Upper lobe of left lung (tissue), 6 donors: ENCODE measurements at regions not wholly inside any gene's neighbourhood (a gene's known extent, or its start where the extent isn't known, plus 50 kb on each side); places are given as distances from the start of the nearest gene placed in this dataset.

ENCODE experiments used
- ATAC-seq, 2 donors: fragments of 200-7000 bp; cut with Tn5 transposase; one replicate each; pipeline ENCODE4 v1.9.1; 2022; ENCODE audit warnings: mild to moderate bottlenecking in 2 of 2, moderate library complexity in 2 of 2; ENCODE audit not compliant: low FRiP score in 2 of 2
- DNase-seq, 2 donors: peaks; one replicate each; pipeline ENCODE4 v3.0.0-alpha.2; 2019 to 2020
- H3K27ac ChIP-seq, 4 donors: fragments of 200-600 bp; sonication (generic); one replicate each; pipeline ENCODE4 v1.5.1; 2016 to 2019
- H3K27me3 ChIP-seq, 4 donors: fragments of 200-600 bp; sonication (generic); one replicate each; pipeline ENCODE4 v1.5.1; 2017 to 2019
- H3K36me3 ChIP-seq, 4 donors: fragments of 200-600 bp; sonication (generic); one replicate each; pipeline ENCODE4 v1.5.1; 2016 to 2019
- H3K4me1 ChIP-seq, 4 donors: fragments of 200-600 bp; sonication (generic); one replicate each; pipeline ENCODE4 v1.5.1; 2018 to 2019
- H3K4me3 ChIP-seq, 4 donors: fragments of 200-600 bp; sonication (generic); one replicate each; pipeline ENCODE4 v1.5.1; 2017 to 2019; ENCODE audit warnings: mild to moderate bottlenecking in 2 of 4, moderate library complexity in 1 of 4
- H3K9me3 ChIP-seq, 4 donors: fragments of 200-600 bp; sonication (generic); one replicate each; pipeline ENCODE4 v1.5.1; 2018 to 2019
- CTCF ChIP-seq, 6 experiments: fragments of 450-650 bp in 4 of 6; fragments of 200-600 bp in 2 of 6; sonication (generic) in 2 of 6; IDR thresholded peaks; one replicate each; pipeline ENCODE4 v1.5.1; 2016 to 2019; ENCODE audit warnings: antibody characterized with exemption in 6 of 6
- EP300 ChIP-seq, 4 donors: sonication (generic); formaldehyde crosslinking; IDR thresholded peaks; one replicate each; pipeline ENCODE4 v1.5.1; 2017; ENCODE audit warnings: antibody characterized with exemption in 4 of 4, control low read depth in 2 of 4
- POLR2A ChIP-seq, 4 donors: fragments of 450-650 bp; IDR thresholded peaks; one replicate each; pipeline ENCODE4 v1.5.1; 2016 to 2017; ENCODE audit warnings: antibody characterized with exemption in 4 of 4, mild to moderate bottlenecking in 2 of 4
- POLR2AphosphoS5 ChIP-seq, 2 donors: sonication (generic); formaldehyde crosslinking; IDR thresholded peaks; one replicate each; pipeline ENCODE4 v1.5.1; 2017; ENCODE audit warnings: antibody characterized with exemption in 2 of 2
- WGBS, 2 donors: methylation state at CpG; one replicate each; pipeline ENCODE4 v1.1.5; 2017 to 2018; 5-methylcytosine and 5-hydroxymethylcytosine counted together
- donor health status: DM: no; HTN: no; CAD: no; lungs with moderate emphysema.
- donor health status: DM: no; HTN: yes; CAD: no; lungs with severe emphysema.

GRCh38 chr2:226396541-226396940 is 403.1 kb downstream of the IRS1 start:
- WGBS, 2 donors = 71 to 76% methylated on average over 2 of the region's 2 CpGs
- ATAC-seq (no peak), DNase-seq (no peak)
- H3K9me3 ChIP-seq = no peaks in the 10 kb centered on the region
- no peaks in the 10 kb centered on the region for H3K36me3 ChIP-seq
- H3K27me3 ChIP-seq = no peaks in the 10 kb centered on the region
- no peaks in the 10 kb centered on the region for H3K4me1 ChIP-seq
- no peak overlapping the region for H3K27ac ChIP-seq
- H3K4me3 ChIP-seq = no peak overlapping the region
- TF ChIP-seq POLR2AphosphoS5 (IDR thresholded peaks at IDR 0.05) (no peak), CTCF (IDR thresholded peaks at IDR 0.05) (no peak), EP300 (IDR thresholded peaks at IDR 0.05) (no peak), POLR2A (IDR thresholded peaks at IDR 0.05) (no peak)

- Histone ChIP-seq H3K4me3 (no peak overlapping the region), H3K27me3 (no peaks in the 10 kb centered on the region), H3K4me1 (no peaks in the 10 kb centered on the region), H3K36me3 (no peaks in the 10 kb centered on the region), H3K27ac (no peak overlapping the region), H3K9me3 (no peaks in the 10 kb centered on the region)
- ATAC-seq (no peak), DNase-seq (no peak)
- TF ChIP-seq EP300 (IDR thresholded peaks at IDR 0.05) (no peak), POLR2AphosphoS5 (IDR thresholded peaks at IDR 0.05) (no peak), CTCF (IDR thresholded peaks at IDR 0.05) (no peak), POLR2A (IDR thresholded peaks at IDR 0.05) (no peak)
- 85 to 96% methylated on average over 4 of the region's 4 CpGs for WGBS, 2 donors
Measured at GRCh38 chr2:226387499-226387942, 412.1 kb downstream of the IRS1 start.

- H3K27ac ChIP-seq = no peak overlapping the region
- DNase-seq = no peak
- no peaks in the 10 kb centered on the region for H3K4me1 ChIP-seq
- no peak for ATAC-seq
- no peaks in the 10 kb centered on the region for H3K9me3 ChIP-seq
- H3K36me3 ChIP-seq = no peaks in the 10 kb centered on the region
- TF ChIP-seq EP300 (IDR thresholded peaks at IDR 0.05) (no peak), POLR2AphosphoS5 (IDR thresholded peaks at IDR 0.05) (no peak), POLR2A (IDR thresholded peaks at IDR 0.05) (no peak), CTCF (IDR thresholded peaks at IDR 0.05) (no peak)
- no peak overlapping the region for H3K4me3 ChIP-seq
- H3K27me3 ChIP-seq = no peaks in the 10 kb centered on the region
Measured at GRCh38 chr2:226383461-226383860, 416.2 kb downstream of the IRS1 start.

DNA sequence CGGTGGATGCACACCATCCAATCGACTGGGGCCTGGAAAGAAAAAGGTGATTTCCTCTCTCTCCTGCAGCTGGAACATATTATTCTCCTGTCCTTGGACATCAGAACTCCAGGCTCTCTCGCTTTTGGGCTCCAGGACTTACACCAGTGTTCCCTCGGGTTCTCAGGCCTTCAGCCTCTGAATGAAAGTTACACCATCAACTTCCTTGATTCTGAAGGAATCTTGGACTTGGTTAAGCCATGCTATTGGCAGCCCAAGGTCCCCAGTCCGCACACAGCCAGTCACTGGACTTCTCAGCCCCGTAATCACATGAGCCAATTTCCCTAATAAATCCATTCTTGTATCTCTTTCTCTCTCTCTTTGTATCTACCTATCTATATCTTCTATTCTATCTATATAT is 418.9 kb downstream of the IRS1 start:
- Histone ChIP-seq H3K4me3 (no peak overlapping the region), H3K9me3 (no peaks in the 10 kb centered on the region), H3K4me1 (no peaks in the 10 kb centered on the region), H3K27me3 (no peaks in the 10 kb centered on the region), H3K27ac (no peak overlapping the region), H3K36me3 (no peaks in the 10 kb centered on the region)
- WGBS, 2 donors = 84 to 90% methylated on average over 6 of the region's 6 CpGs
- DNase-seq (no peak), ATAC-seq (no peak)
- TF ChIP-seq EP300 (IDR thresholded peaks at IDR 0.05) = no peak
- TF ChIP-seq POLR2AphosphoS5 (IDR thresholded peaks at IDR 0.05) = no peak
- TF ChIP-seq CTCF (IDR thresholded peaks at IDR 0.05) = no peak
- no peak for TF ChIP-seq POLR2A (IDR thresholded peaks at IDR 0.05)
